Prostate gland (tissue), 2 donors: ENCODE measurements at regions not wholly inside any gene's neighbourhood (a gene's known extent, or its start where the extent isn't known, plus 50 kb on each side); places are given as distances from the start of the nearest gene placed in this dataset.

Experiments used
- POLR2A ChIP-seq: fragments of 450-650 bp; IDR thresholded peaks from one replicate; pipeline ENCODE4 v1.6.1; 2016; ENCODE audit warnings: antibody characterized with exemption, mild to moderate bottlenecking
- TF ChIP-seq, protein P1 (sequence below), 4 experiments: fragments of 200-600 bp in 2 of 4; fragments of 450-650 bp in 2 of 4; sonication (generic) in 2 of 4; IDR thresholded peaks; 1 replicate in 3 of 4; 2 replicates in 1 of 4; pipeline ENCODE4 v1.5.1; 2016 to 2019; ENCODE audit warnings: antibody characterized with exemption in 4 of 4, mild to moderate bottlenecking in 2 of 4, moderate library complexity in 2 of 4

DNA sequence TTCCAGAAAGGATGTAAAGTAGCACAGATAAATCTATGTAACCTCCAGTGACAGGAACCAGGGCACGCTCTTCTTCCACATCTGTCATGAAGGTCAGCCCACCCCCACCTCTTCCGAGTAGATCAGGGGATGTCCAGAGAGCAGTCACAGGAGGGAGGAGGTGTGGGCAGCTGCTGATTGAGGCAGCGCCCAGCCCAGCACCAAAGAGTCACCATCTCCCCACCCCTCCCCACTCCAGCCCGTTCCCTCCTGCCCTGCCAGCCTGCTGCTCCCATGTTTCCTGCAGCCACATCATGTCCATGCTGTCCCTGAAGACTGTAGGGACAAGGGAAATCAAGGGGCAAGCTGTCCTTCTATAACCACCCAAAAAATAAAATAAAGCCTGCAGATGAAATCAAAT lies 269.8 kb downstream of the BCL11A start:
- TF ChIP-seq, protein P1, sequence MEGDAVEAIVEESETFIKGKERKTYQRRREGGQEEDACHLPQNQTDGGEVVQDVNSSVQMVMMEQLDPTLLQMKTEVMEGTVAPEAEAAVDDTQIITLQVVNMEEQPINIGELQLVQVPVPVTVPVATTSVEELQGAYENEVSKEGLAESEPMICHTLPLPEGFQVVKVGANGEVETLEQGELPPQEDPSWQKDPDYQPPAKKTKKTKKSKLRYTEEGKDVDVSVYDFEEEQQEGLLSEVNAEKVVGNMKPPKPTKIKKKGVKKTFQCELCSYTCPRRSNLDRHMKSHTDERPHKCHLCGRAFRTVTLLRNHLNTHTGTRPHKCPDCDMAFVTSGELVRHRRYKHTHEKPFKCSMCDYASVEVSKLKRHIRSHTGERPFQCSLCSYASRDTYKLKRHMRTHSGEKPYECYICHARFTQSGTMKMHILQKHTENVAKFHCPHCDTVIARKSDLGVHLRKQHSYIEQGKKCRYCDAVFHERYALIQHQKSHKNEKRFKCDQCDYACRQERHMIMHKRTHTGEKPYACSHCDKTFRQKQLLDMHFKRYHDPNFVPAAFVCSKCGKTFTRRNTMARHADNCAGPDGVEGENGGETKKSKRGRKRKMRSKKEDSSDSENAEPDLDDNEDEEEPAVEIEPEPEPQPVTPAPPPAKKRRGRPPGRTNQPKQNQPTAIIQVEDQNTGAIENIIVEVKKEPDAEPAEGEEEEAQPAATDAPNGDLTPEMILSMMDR (IDR thresholded peaks at IDR 0.05) = no peak
- TF ChIP-seq POLR2A = no peak
